Lower leg skin (tissue), 3 donors: ENCODE measurements at regions not wholly inside any gene's neighbourhood (a gene's known extent, or its start where the extent isn't known, plus 50 kb on each side); places are given as distances from the start of the nearest gene placed in this dataset.

Experiments
- CTCF ChIP-seq, 3 donors: fragments of 450-650 bp; IDR thresholded peaks; one replicate each; pipeline ENCODE4 v1.5.1; 2016; ENCODE audit warnings: antibody characterized with exemption in 3 of 3, mild to moderate bottlenecking in 3 of 3, moderate library complexity in 2 of 3
- POLR2A ChIP-seq, 2 donors: fragments of 450-650 bp; IDR thresholded peaks; one replicate each; pipeline ENCODE4 v1.6.1; 2016 to 2017; ENCODE audit warnings: antibody characterized with exemption in 2 of 2, mild to moderate bottlenecking in 1 of 2, moderate library complexity in 1 of 2

GRCh38 chr14:38394767-38395166, 138.9 kb upstream of the CLEC14A start:
- TF ChIP-seq CTCF (IDR thresholded peaks at IDR 0.05) (no peak), POLR2A (IDR thresholded peaks at IDR 0.05) (no peak)
